ENCODE measurements at regions not wholly inside any gene's neighbourhood (a gene's known extent, or its start where the extent isn't known, plus 50 kb on each side); places are given as distances from the start of the nearest gene placed in this dataset.

- TF ChIP-seq CTCF (IDR thresholded peaks at IDR 0.05) (peak; percentile 82 to 92 (median 86)), EP300 (IDR thresholded peaks at IDR 0.05) (no peak)
- Histone ChIP-seq H3K4me3 (no peak overlapping the region), H3K4me1 (ENCODE audit: insufficient read depth) (no peaks in the 10 kb centered on the region), H3K27me3 (no peaks in the 10 kb centered on the region), H3K9me3 (no peaks in the 10 kb centered on the region), H3K36me3 (no peaks in the 10 kb centered on the region), H3K27ac (no peak overlapping the region)
- 20 to 33% (median 23%) methylated on average over 8 of the region's 8 CpGs for WGBS, 3 donors
- intact Hi-C loops (cut with DNase I), result loop anchor here in 2 of 4 donors (2.0 to 10.0 kb wide), 2 partner anchors 385 to 745 kb away; no protein-coding TSS in a partner anchor
- peak; percentile 50 to 75 (median 71) for DNase-seq
Observed at GRCh38 chr2:121080013-121080772, 204.8 kb downstream of the TFCP2L1 start.

DNA sequence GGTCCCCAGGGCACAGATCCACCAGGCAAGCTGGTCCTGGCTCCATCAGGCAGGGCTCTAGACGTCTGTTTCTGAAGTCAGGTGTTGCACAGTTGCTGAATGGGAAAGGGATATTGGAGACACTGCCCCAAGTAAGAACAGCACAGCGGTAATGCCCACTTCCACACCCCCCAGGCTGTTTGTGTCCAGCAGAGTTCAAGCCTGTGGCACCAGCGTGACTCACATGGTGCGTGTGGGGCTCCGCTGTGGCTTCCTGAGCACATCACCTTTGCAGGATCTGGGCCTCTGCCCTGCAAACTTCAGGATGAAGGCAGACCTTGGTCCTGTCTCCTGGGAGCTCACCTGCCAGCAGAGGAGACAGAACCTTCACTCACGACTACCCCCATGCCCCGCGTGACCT, 203.3 kb downstream of the TFCP2L1 start:
- no peaks in the 10 kb centered on the region for H3K36me3 ChIP-seq
- H3K4me3 ChIP-seq, result no peak overlapping the region
- H3K27ac ChIP-seq, result no peak overlapping the region
- DNase-seq, result no peak
- 86 to 90% (median 88%) methylated on average over 8 of the region's 8 CpGs for WGBS, 3 donors
- intact Hi-C loops (cut with DNase I), result loop anchor here in 2 of 4 donors (2.0 to 10.0 kb wide), 2 partner anchors 387 to 747 kb away; no protein-coding TSS in a partner anchor
- TF ChIP-seq POLR2A (IDR thresholded peaks at IDR 0.05), result no peak
- TF ChIP-seq CTCF (IDR thresholded peaks at IDR 0.05), result no peak
- no peak for TF ChIP-seq EP300 (IDR thresholded peaks at IDR 0.05)
- no peaks in the 10 kb centered on the region for H3K4me1 ChIP-seq (ENCODE audit: insufficient read depth)
- H3K9me3 ChIP-seq, result no peaks in the 10 kb centered on the region
- no peaks in the 10 kb centered on the region for H3K27me3 ChIP-seq

GRCh38 chr2:121082191-121082590, 202.8 kb downstream of the TFCP2L1 start:
- H3K36me3 ChIP-seq, result no peaks in the 10 kb centered on the region
- 83 to 89% (median 86%) methylated on average over 1 of the region's 1 CpG for WGBS, 3 donors
- no peak for TF ChIP-seq EP300 (IDR thresholded peaks at IDR 0.05)
- no peak for TF ChIP-seq CTCF (IDR thresholded peaks at IDR 0.05)
- no peak for TF ChIP-seq POLR2A (IDR thresholded peaks at IDR 0.05)
- intact Hi-C loops (cut with DNase I), result loop anchor here in 1 of 4 donors (10.0 kb wide), 1 partner anchor 747 kb away; no protein-coding TSS in a partner anchor
- no peaks in the 10 kb centered on the region for H3K27me3 ChIP-seq
- H3K4me1 ChIP-seq (ENCODE audit: insufficient read depth), result no peaks in the 10 kb centered on the region
- H3K27ac ChIP-seq, result no peak overlapping the region
- H3K4me3 ChIP-seq, result no peak overlapping the region
- DNase-seq, result no peak
- no peaks in the 10 kb centered on the region for H3K9me3 ChIP-seq

- 35 to 41% (median 39%) methylated on average over 15 of the region's 15 CpGs for WGBS, 3 donors
- Histone ChIP-seq H3K36me3 (no peaks in the 10 kb centered on the region), H3K4me1 (ENCODE audit: insufficient read depth) (peaks cover 7% of the 10 kb centered on the region), H3K27ac (no peak overlapping the region), H3K27me3 (no peaks in the 10 kb centered on the region), H3K9me3 (no peaks in the 10 kb centered on the region), H3K4me3 (no peak overlapping the region)
- intact Hi-C loops (cut with DNase I), result loop anchor here in 1 of 4 donors (10.0 kb wide), 1 partner anchor 749 kb away; no protein-coding TSS in a partner anchor
- TF ChIP-seq POLR2A (IDR thresholded peaks at IDR 0.05) (no peak), EP300 (IDR thresholded peaks at IDR 0.05) (no peak), CTCF (IDR thresholded peaks at IDR 0.05) (no peak)
- DNase-seq, result no peak
Observed at GRCh38 chr2:121084130-121084680, 200.8 kb downstream of the TFCP2L1 start.

All from ovary (tissue), 7 donors.